ENCODE measurements at regions not wholly inside any gene's neighbourhood (a gene's known extent, or its start where the extent isn't known, plus 50 kb on each side); places are given as distances from the start of the nearest gene placed in this dataset.

DNA sequence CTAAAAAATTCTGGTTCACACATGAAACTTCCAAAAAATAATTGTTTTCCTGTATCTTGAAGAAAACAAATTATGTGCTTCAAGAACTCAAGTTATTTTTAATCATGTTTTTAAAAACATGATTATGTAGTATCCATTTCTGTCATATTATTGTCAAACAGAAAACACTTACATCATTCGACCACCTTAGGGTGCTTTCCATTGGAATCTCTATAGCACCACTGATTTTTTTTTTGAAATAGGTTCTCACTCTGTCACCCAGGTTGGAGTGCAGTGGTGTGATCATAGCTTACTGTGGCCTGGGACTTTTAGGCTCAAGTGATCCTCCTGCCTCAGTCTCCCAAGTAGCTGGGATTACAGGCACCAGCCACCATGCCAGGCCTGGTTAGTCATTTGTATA, 457.3 kb downstream of the SI start:
- TF ChIP-seq, protein P1, sequence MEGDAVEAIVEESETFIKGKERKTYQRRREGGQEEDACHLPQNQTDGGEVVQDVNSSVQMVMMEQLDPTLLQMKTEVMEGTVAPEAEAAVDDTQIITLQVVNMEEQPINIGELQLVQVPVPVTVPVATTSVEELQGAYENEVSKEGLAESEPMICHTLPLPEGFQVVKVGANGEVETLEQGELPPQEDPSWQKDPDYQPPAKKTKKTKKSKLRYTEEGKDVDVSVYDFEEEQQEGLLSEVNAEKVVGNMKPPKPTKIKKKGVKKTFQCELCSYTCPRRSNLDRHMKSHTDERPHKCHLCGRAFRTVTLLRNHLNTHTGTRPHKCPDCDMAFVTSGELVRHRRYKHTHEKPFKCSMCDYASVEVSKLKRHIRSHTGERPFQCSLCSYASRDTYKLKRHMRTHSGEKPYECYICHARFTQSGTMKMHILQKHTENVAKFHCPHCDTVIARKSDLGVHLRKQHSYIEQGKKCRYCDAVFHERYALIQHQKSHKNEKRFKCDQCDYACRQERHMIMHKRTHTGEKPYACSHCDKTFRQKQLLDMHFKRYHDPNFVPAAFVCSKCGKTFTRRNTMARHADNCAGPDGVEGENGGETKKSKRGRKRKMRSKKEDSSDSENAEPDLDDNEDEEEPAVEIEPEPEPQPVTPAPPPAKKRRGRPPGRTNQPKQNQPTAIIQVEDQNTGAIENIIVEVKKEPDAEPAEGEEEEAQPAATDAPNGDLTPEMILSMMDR (IDR thresholded peaks at IDR 0.05): no peak
- TF ChIP-seq POLR2A (IDR thresholded peaks at IDR 0.05) (no peak), EP300 (IDR thresholded peaks at IDR 0.05) (no peak)
